Astrocyte of the cerebellum (primary cell): ENCODE measurements at regions not wholly inside any gene's neighbourhood (a gene's known extent, or its start where the extent isn't known, plus 50 kb on each side); places are given as distances from the start of the nearest gene placed in this dataset.
"Not testable (repeated sequence)": the region's sequence is repeated elsewhere in the genome, so short reads cannot be mapped to it uniquely, and the experiment has no call there.

Source experiments
- DNase-seq: peaks from one replicate; pipeline ENCODE4 v3.0.0-alpha.2; 2011; ENCODE audit warnings: low read depth
- H3K4me3 ChIP-seq: 2 replicates; pipeline ENCODE4 v1.5.1; 2011; ENCODE audit warnings: mild to moderate bottlenecking, low read depth, low read length, moderate library complexity
- CTCF ChIP-seq: IDR thresholded peaks from 2 replicates; pipeline ENCODE4 v1.5.1; 2012; ENCODE audit warnings: low read length, low read depth, moderate library complexity, mild to moderate bottlenecking; ENCODE audit errors: missing control alignments
- in situ Hi-C: cut with HindIII; loops from 2 replicates; pipeline ENCODE4 v1.10.0; 2017; ENCODE audit warnings: low sequenced_read_pairs

GRCh38 chr15:92843814-92844213, 56.3 kb upstream of the CHD2 start:
- H3K4me3 ChIP-seq, result no peak overlapping the region
- in situ Hi-C loops, result no loop called here
- no peak for DNase-seq
- TF ChIP-seq CTCF, result no peak

GRCh38 chr15:92845126-92845508, 55.0 kb upstream of the CHD2 start:
- in situ Hi-C loops, result no loop called here
- no peak for TF ChIP-seq CTCF
- H3K4me3 ChIP-seq, result no peak overlapping the region
- DNase-seq, result no peak

- in situ Hi-C loops, result no loop called here
- H3K4me3 ChIP-seq, result no peak overlapping the region
- no peak for TF ChIP-seq CTCF
- DNase-seq, result no peak
Observed at GRCh38 chr15:92846741-92847140, 53.4 kb upstream of the CHD2 start.

- no peak overlapping the region for H3K4me3 ChIP-seq
- DNase-seq, result no peak
- TF ChIP-seq CTCF, result no peak
- in situ Hi-C loops, result no loop called here
Observed at GRCh38 chr15:92847841-92848240, 52.3 kb upstream of the CHD2 start.

GRCh38 chr15:92848464-92848851, 51.7 kb upstream of the CHD2 start:
- no peak for TF ChIP-seq CTCF
- in situ Hi-C loops, result no loop called here
- no peak overlapping the region for H3K4me3 ChIP-seq
- DNase-seq, result no peak

- TF ChIP-seq CTCF, result no peak
- peak; percentile 47 for DNase-seq
- in situ Hi-C loops, result no loop called here
- no peak overlapping the region for H3K4me3 ChIP-seq
Observed at GRCh38 chr15:92848852-92849598, 51.1 kb upstream of the CHD2 start.

GRCh38 chr15:92850218-92850617, 49.9 kb upstream of the CHD2 start:
- DNase-seq, in situ Hi-C loops, H3K4me3 ChIP-seq: not testable (repeated sequence)
